ENCODE measurements at regions not wholly inside any gene's neighbourhood (a gene's known extent, or its start where the extent isn't known, plus 50 kb on each side); places are given as distances from the start of the nearest gene placed in this dataset.

- no peak overlapping the region for H3K4me3 ChIP-seq (ENCODE audit: low read depth in 2 of 2, low read length in 1 of 2)
- H4K20me1 ChIP-seq (ENCODE audit: insufficient read depth), result no peaks in the 10 kb centered on the region
- CTCF ChIA-PET, result interaction anchor here (1.0 to 1.5 kb wide), 4 partner anchors 10 to 880 kb away, joined by 3 to 4 read pairs (median 4); no protein-coding TSS in a partner anchor
- no peaks in the 10 kb centered on the region for H3K9me3 ChIP-seq
- peaks cover 7 to 49% of the 10 kb centered on the region in 2 experiments; a peak in 3 of 4 replicates for H3K4me1 ChIP-seq (ENCODE audit: control insufficient read depth in 1 of 2, insufficient read depth in 2 of 2, low read depth in 1 of 2, low read length in 1 of 2)
- TF ChIP-seq PBX3 (IDR thresholded peaks at IDR 0.05) (peak; percentile 19; the same call in 1 of the 2 replicates), GATA2 (CRISPR knock-in tag; IDR thresholded peaks at IDR 0.05) (no peak), RAD21 (IDR thresholded peaks at IDR 0.05; ENCODE audit: low read length) (peak; percentile 18; the same call in 1 of the 2 replicates), TAF1 (IDR thresholded peaks at IDR 0.05; ENCODE audit: borderline replicate concordance, low read depth, low read length) (no peak), TCF12 (IDR thresholded peaks at IDR 0.05) (peak; percentile 55; the same call in 1 of the 2 replicates), RFX5 (IDR thresholded peaks at IDR 0.05; ENCODE audit: low read length) (no peak), POLR2AphosphoS5 (IDR thresholded peaks at IDR 0.05; ENCODE audit: low read depth, low read length) (0 out of 2 replicates have a peak, but pooled peaks have one; percentile 18), NFIC (IDR thresholded peaks at IDR 0.05; ENCODE audit: borderline replicate concordance) (peak; percentile 43; the same call in 1 of the 2 replicates), REST (IDR thresholded peaks at IDR 0.05; ENCODE audit: low read depth, low read length) (no peak)
- H3F3A ChIP-seq (replicated peaks; ENCODE audit: insufficient read depth), result peaks cover 11% of the 10 kb centered on the region
- no peaks in the 10 kb centered on the region for H3K79me2 ChIP-seq (ENCODE audit: insufficient read depth)
- WGBS (ENCODE audit: low lambda C conversion rate), result 23% methylated on average over 1 of the region's 1 CpG
- H3K9me2 ChIP-seq, result no peaks in the 10 kb centered on the region
- no peaks in the 10 kb centered on the region for H3K27me3 ChIP-seq (ENCODE audit: insufficient read depth)
- H2AFZ ChIP-seq (ENCODE audit: low read depth), result no peak overlapping the region
- H3K9ac ChIP-seq, result no peak overlapping the region
- H3K36me3 ChIP-seq (replicated peaks in 1 of 2; ENCODE audit: control insufficient read depth in 1 of 2, insufficient read depth in 2 of 2, low read length in 1 of 2), result no peaks in the 10 kb centered on the region
- POLR2A ChIA-PET, result interaction anchor here (0.7 kb wide), 1 partner anchor 444 kb away, joined by 3 read pairs; no protein-coding TSS in a partner anchor
- peak overlapping the region; percentile 48 to 86; a peak in 3 of 4 replicates for H3K27ac ChIP-seq (ENCODE audit: low read depth in 2 of 2, low read length in 1 of 2)
- DNase-seq, result no peak
- peak overlapping the region; percentile 29; the same call in 1 of the 2 replicates for H3K4me2 ChIP-seq
These were observed 282.8 kb downstream of the RPS24 start for GRCh38 chr10:78316451-78316931.

DNA sequence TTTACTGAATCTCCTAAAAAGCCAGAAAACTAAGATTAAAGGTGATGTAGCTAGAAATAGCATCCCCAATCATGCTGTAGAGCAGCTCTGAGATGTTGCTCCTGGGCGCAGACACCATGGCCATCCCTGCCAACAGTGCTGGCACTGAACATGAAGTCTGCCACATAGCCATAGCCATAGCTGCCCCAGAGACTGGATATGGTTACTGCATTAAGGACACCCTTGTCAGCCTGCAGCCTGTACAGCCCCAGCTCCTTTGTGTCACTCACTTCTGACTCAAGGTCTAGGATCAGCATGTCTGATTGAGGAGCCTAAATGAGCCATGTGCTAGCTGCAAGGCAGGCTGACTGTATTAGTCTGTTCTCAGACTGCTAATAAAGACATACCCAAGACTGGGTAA, 284.6 kb downstream of the RPS24 start:
- H3K4me2 ChIP-seq, result no peak overlapping the region
- H2AFZ ChIP-seq (ENCODE audit: low read depth), result no peak overlapping the region
- ChIA-PET POLR2A (no interaction called here), CTCF (interaction anchor here (1.0 to 1.6 kb wide), 3 partner anchors 14 to 271 kb away, joined by 3 to 8 read pairs (median 5); no protein-coding TSS in a partner anchor)
- no peaks in the 10 kb centered on the region for H3K27me3 ChIP-seq (ENCODE audit: insufficient read depth)
- no peak for DNase-seq
- H3K79me2 ChIP-seq (ENCODE audit: insufficient read depth), result no peaks in the 10 kb centered on the region
- H3K27ac ChIP-seq (ENCODE audit: low read depth in 2 of 2, low read length in 1 of 2), result peak overlapping the region in 1 of 2 experiments; percentile 85; a peak in 1 of 4 replicates
- no peaks in the 10 kb centered on the region for H3K9me3 ChIP-seq
- H3K4me1 ChIP-seq (ENCODE audit: control insufficient read depth in 1 of 2, insufficient read depth in 2 of 2, low read depth in 1 of 2, low read length in 1 of 2), result peaks cover 7 to 44% of the 10 kb centered on the region in 2 experiments; a peak in 3 of 4 replicates
- H3F3A ChIP-seq (replicated peaks; ENCODE audit: insufficient read depth), result peaks cover 5% of the 10 kb centered on the region
- H3K9ac ChIP-seq, result no peak overlapping the region
- no peaks in the 10 kb centered on the region for H4K20me1 ChIP-seq (ENCODE audit: insufficient read depth)
- no peaks in the 10 kb centered on the region for H3K36me3 ChIP-seq (replicated peaks in 1 of 2; ENCODE audit: control insufficient read depth in 1 of 2, insufficient read depth in 2 of 2, low read length in 1 of 2)
- 100% methylated on average over 1 of the region's 1 CpG for WGBS (ENCODE audit: low lambda C conversion rate)
- H3K4me3 ChIP-seq (ENCODE audit: low read depth in 2 of 2, low read length in 1 of 2), result no peak overlapping the region
- no peaks in the 10 kb centered on the region for H3K9me2 ChIP-seq
- TF ChIP-seq EZH2phosphoT487 (IDR thresholded peaks at IDR 0.05; ENCODE audit: borderline replicate concordance, low read depth) (no peak), USF1 (IDR thresholded peaks at IDR 0.05; ENCODE audit: borderline replicate concordance, low read depth) (no peak), REST (IDR thresholded peaks at IDR 0.05; ENCODE audit: low read depth, low read length) (no peak), JUND (IDR thresholded peaks at IDR 0.05) (no peak), FOXJ3 (CRISPR knock-in tag; IDR thresholded peaks at IDR 0.05) (no peak), ZBTB33 (IDR thresholded peaks at IDR 0.05; ENCODE audit: borderline replicate concordance, low read depth) (no peak), TCF12 (IDR thresholded peaks at IDR 0.05) (no peak), NFIC (IDR thresholded peaks at IDR 0.05; ENCODE audit: borderline replicate concordance) (no peak), ELF1 (IDR thresholded peaks at IDR 0.05) (no peak), TAF1 (IDR thresholded peaks at IDR 0.05; ENCODE audit: borderline replicate concordance, low read depth, low read length) (no peak)
